OCI-LY3 (cell line): ENCODE measurements at regions not wholly inside any gene's neighbourhood (a gene's known extent, or its start where the extent isn't known, plus 50 kb on each side); places are given as distances from the start of the nearest gene placed in this dataset.

Experiments used
- H2AFZ ChIP-seq: fragments of 200-600, 300-600 bp; shearing (Covaris generic); 2 replicates; pipeline ENCODE4 v1.6.0; 2014; ENCODE audit warnings: antibody characterized with exemption, low read depth, low read length
- H3K27ac ChIP-seq: fragments of 200-600, 300-600 bp; sonication (generic); 2 replicates; pipeline ENCODE4 v1.5.1; 2014; ENCODE audit warnings: mild to moderate bottlenecking, low read length, moderate library complexity, mixed read lengths
- H3K27me3 ChIP-seq: fragments of 200-600, 300-600 bp; sonication (generic); 2 replicates; pipeline ENCODE4 v1.6.1; 2014; ENCODE audit warnings: low read depth, low read length, mixed read lengths
- H3K36me3 ChIP-seq: fragments of 200-600, 300-600 bp; sonication (generic); replicated peaks from 2 replicates; pipeline ENCODE3; 2014; ENCODE audit warnings: low read depth, low read length, mixed read lengths
- H3K4me1 ChIP-seq: fragments of 300-600, 200-600 bp; sonication (generic); 2 replicates; pipeline ENCODE4 v1.6.1; 2014; ENCODE audit warnings: low read length, mixed read lengths
- H3K4me2 ChIP-seq: fragments of 200-600, 300-600 bp; sonication (generic); 2 replicates; pipeline ENCODE4 v1.6.1; 2014; ENCODE audit warnings: low read length, mixed read lengths
- H3K4me3 ChIP-seq: fragments of 300-600, 200-600 bp; sonication (generic); 2 replicates; pipeline ENCODE4 v1.5.1; 2014; ENCODE audit warnings: antibody characterized with exemption, mild to moderate bottlenecking, low read length, moderate library complexity
- H3K79me2 ChIP-seq: fragments of 300-600, 200-600 bp; shearing (Covaris generic); 2 replicates; pipeline ENCODE4 v1.6.1; 2014; ENCODE audit warnings: mild to moderate bottlenecking, low read length, mixed read lengths
- H3K9ac ChIP-seq: fragments of 300-600, 200-600 bp; shearing (Covaris generic); 2 replicates; pipeline ENCODE4 v1.6.0; 2014; ENCODE audit warnings: mild to moderate bottlenecking, low read length, moderate library complexity
- H3K9me3 ChIP-seq: fragments of 200-600, 300-600 bp; shearing (Covaris generic); 2 replicates; pipeline ENCODE4 v1.6.1; 2014; ENCODE audit warnings: low read length, mixed read lengths; ENCODE audit not compliant: insufficient read depth
- H4K20me1 ChIP-seq: fragments of 200-600, 300-600 bp; sonication (generic); 2 replicates; pipeline ENCODE4 v1.6.1; 2016; ENCODE audit warnings: low read length, mixed read lengths; ENCODE audit not compliant: insufficient read depth
- EZH2phosphoT487 ChIP-seq: fragments of 200-600 bp; shearing (Covaris generic); IDR thresholded peaks from 2 replicates; pipeline ENCODE4 v1.6.1; 2018; ENCODE audit warnings: antibody characterized with exemption, mixed run types, low read depth
- TF ChIP-seq, protein P1 (sequence below): fragments of 200-600, 300-600 bp; sonication (generic); IDR thresholded peaks from 2 replicates; pipeline ENCODE4 v1.5.1; 2014; ENCODE audit warnings: antibody characterized with exemption, low read length, low read depth

DNA sequence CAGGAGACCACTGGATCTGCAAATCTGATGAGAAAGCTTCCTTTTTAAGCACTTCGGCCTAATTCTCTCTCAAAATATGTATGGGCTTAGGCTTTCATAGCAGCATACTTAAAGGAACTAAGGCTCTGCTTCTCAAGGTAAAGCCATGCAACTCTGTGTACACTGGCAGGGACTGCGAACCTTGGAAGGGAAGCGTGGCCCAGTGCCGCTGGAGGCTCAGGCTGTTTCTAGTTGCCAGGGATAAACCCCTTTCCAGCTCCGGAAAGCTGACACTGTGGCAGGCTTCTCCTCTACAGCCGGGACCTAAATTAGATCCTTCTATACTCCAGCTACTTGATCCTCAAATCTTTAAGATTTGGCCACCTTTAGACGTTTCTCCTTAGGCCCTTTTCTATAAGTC is 1091.3 kb upstream of the TENM3 start:
- Histone ChIP-seq H3K36me3 (no peaks in the 10 kb centered on the region), H2AFZ (no peak overlapping the region), H4K20me1 (no peaks in the 10 kb centered on the region), H3K9me3 (no peaks in the 10 kb centered on the region), H3K27me3 (no peaks in the 10 kb centered on the region), H3K79me2 (no peaks in the 10 kb centered on the region), H3K4me3 (no peak overlapping the region), H3K4me1 (no peaks in the 10 kb centered on the region), H3K27ac (no peak overlapping the region), H3K9ac (no peak overlapping the region), H3K4me2 (no peak overlapping the region)
- TF ChIP-seq, protein P1, sequence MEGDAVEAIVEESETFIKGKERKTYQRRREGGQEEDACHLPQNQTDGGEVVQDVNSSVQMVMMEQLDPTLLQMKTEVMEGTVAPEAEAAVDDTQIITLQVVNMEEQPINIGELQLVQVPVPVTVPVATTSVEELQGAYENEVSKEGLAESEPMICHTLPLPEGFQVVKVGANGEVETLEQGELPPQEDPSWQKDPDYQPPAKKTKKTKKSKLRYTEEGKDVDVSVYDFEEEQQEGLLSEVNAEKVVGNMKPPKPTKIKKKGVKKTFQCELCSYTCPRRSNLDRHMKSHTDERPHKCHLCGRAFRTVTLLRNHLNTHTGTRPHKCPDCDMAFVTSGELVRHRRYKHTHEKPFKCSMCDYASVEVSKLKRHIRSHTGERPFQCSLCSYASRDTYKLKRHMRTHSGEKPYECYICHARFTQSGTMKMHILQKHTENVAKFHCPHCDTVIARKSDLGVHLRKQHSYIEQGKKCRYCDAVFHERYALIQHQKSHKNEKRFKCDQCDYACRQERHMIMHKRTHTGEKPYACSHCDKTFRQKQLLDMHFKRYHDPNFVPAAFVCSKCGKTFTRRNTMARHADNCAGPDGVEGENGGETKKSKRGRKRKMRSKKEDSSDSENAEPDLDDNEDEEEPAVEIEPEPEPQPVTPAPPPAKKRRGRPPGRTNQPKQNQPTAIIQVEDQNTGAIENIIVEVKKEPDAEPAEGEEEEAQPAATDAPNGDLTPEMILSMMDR = no peak
- TF ChIP-seq EZH2phosphoT487 = no peak

DNA sequence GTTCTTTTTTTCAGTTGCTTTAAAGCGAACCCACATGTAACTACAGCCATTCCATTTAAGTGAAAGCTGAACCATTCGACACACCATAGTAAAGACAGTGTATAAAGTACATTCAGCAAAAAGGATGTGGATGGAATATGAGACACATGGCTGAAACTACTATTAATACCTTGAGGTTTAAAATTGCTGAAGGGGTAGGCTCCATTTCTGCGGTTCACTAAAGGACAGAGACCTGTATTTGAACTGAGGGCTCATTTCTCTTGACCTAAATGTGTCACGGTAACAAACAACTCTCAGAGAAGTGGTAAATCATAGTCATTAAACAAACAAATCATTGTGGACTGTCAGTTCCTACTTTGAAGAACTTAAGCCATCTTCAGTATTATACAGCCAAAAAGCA is 1085.6 kb upstream of the TENM3 start:
- Histone ChIP-seq H3K4me2 (no peak overlapping the region), H3K27me3 (no peaks in the 10 kb centered on the region), H4K20me1 (no peaks in the 10 kb centered on the region), H3K36me3 (no peaks in the 10 kb centered on the region), H3K9me3 (no peaks in the 10 kb centered on the region), H3K9ac (no peak overlapping the region), H2AFZ (no peak overlapping the region), H3K4me3 (no peak overlapping the region), H3K27ac (no peak overlapping the region), H3K4me1 (no peaks in the 10 kb centered on the region), H3K79me2 (no peaks in the 10 kb centered on the region)
- no peak for TF ChIP-seq EZH2phosphoT487

DNA sequence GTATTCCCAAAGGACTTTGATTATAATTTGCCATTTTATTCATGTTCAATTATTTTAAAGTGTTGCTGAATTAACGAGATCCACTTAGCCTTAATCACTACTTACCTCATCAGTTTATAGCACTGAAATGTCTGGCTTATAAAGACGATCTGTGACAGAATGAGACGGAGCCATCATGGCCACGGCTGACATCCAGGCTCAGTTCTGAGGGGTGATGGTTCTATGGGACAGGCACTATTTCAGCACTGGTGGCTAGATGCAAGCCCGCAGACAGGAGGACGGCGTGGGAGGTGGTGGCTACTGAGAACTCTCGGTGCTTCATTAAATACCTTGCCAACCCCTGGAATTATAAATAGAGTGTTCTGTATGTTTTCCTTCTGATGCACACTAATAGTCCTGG is 1084.2 kb upstream of the TENM3 start:
- H3K9me3 ChIP-seq = no peaks in the 10 kb centered on the region
- TF ChIP-seq, protein P1 = no peak
- TF ChIP-seq EZH2phosphoT487 = no peak
- no peaks in the 10 kb centered on the region for H3K27me3 ChIP-seq

DNA sequence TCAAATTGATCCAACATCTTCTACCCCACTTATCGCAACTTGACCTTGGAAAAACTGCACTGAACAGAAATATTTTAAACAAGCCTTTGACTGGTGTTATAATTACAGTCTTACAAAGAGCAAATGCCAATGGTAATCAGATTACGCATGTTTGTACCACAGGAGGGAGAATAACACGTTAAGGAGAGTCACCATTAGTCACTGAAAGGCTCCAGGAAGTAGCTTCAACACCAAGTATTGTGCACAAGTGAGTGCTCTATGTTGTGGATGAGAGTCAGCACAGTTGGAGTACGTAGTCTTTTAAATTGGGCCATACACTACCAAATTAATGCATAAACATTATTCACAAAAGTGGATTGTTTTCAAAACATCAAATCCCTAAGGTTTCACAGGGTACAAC is 1081.5 kb upstream of the TENM3 start:
- Histone ChIP-seq H2AFZ (no peak overlapping the region), H4K20me1 (no peaks in the 10 kb centered on the region), H3K4me2 (no peak overlapping the region), H3K4me3 (no peak overlapping the region), H3K9ac (no peak overlapping the region), H3K36me3 (no peaks in the 10 kb centered on the region), H3K9me3 (no peaks in the 10 kb centered on the region), H3K79me2 (no peaks in the 10 kb centered on the region), H3K27ac (no peak overlapping the region), H3K4me1 (no peaks in the 10 kb centered on the region), H3K27me3 (no peaks in the 10 kb centered on the region)
- no peak for TF ChIP-seq EZH2phosphoT487
- TF ChIP-seq, protein P1 = no peak

More for the DNA sequence above, 1084.2 kb upstream of the TENM3 start:
- Histone ChIP-seq H3K79me2 (no peaks in the 10 kb centered on the region), H3K9ac (no peak overlapping the region), H3K4me3 (no peak overlapping the region), H3K4me2 (no peak overlapping the region), H3K4me1 (no peaks in the 10 kb centered on the region), H2AFZ (no peak overlapping the region), H4K20me1 (no peaks in the 10 kb centered on the region), H3K36me3 (no peaks in the 10 kb centered on the region), H3K27ac (no peak overlapping the region)

DNA sequence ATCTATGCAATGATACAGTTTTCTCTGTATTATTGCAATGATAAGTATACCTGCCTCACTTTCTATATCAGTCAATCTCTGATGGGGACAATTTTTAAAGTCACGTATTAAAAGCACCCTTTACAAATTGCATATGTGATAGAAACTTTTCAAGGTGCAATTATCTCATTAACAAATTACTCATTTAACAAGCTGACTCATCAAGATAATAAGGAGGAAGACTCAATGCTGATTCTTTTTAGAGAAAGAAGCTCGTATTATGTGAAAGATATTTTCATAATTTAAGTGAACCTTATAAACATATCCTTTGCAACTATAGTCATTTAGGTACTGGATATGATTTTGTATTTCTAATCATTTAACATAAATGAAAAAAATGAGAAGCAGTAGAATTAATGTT is 1080.9 kb upstream of the TENM3 start:
- Histone ChIP-seq H3K79me2 (no peaks in the 10 kb centered on the region), H3K27ac (no peak overlapping the region), H3K9me3 (no peaks in the 10 kb centered on the region), H3K27me3 (no peaks in the 10 kb centered on the region), H3K4me3 (no peak overlapping the region), H3K36me3 (no peaks in the 10 kb centered on the region), H4K20me1 (no peaks in the 10 kb centered on the region), H3K9ac (no peak overlapping the region), H2AFZ (no peak overlapping the region), H3K4me1 (no peaks in the 10 kb centered on the region), H3K4me2 (no peak overlapping the region)
- TF ChIP-seq, protein P1 = no peak
- no peak for TF ChIP-seq EZH2phosphoT487
